ENCODE measurements at regions not wholly inside any gene's neighbourhood (a gene's known extent, or its start where the extent isn't known, plus 50 kb on each side); places are given as distances from the start of the nearest gene placed in this dataset.

DNA sequence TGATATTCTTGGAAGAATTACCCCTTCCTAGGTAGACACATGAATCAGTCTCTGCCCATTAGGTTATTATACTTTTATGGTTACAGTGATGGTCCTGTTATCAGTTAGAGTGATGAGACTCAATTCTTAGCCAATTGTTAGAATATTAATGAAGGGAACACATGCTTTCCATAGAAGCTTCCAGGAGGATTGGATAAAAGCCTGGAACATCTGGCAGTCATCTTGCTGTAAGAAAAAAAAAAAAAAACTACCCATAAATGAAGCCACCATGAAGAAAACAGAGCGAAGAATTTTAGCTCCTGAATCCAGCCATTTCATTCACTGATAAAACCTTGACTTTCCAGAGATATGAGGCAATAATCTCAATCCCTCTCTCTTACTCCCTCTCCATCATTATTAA lies 262.5 kb upstream of the GRIN3A start:
- no peak overlapping the region for H3K4me3 Mint-ChIP-seq
- H3K27me3 Mint-ChIP-seq, result no peaks in the 10 kb centered on the region
- WGBS (ENCODE audit: insufficient coverage), result 86% methylated on average over 1 of the region's 1 CpG
- no peaks in the 10 kb centered on the region for H3K36me3 ChIP-seq (ENCODE audit: control insufficient read depth in 2 of 2, extremely low read depth in 1 of 2, insufficient read depth in 1 of 2, low read length in 1 of 2)
- ChIA-PET POLR2A (no interaction called here), CTCF (no interaction called here)
- no peaks in the 10 kb centered on the region for H3K4me1 Mint-ChIP-seq
- H3K36me3 Mint-ChIP-seq, result no peaks in the 10 kb centered on the region
- no peak for DNase-seq
- no peaks in the 10 kb centered on the region for H3K27me3 ChIP-seq (replicated peaks in 1 of 2; ENCODE audit: control insufficient read depth in 2 of 2, extremely low read depth in 1 of 2, insufficient read depth in 2 of 2, low read length in 1 of 2)
- ATAC-seq (replicated peaks in 1 of 4), result no peak
- no peaks in the 10 kb centered on the region for H3K4me1 ChIP-seq (ENCODE audit: control insufficient read depth in 1 of 2, extremely low read depth in 1 of 2, insufficient read depth in 2 of 2, low read length in 2 of 2)
- H3K9me3 Mint-ChIP-seq, result peaks cover 0 to 6% (median 3%) of the 10 kb centered on the region in 3 donors
- H3K27ac ChIP-seq (ENCODE audit: low read length), result no peak overlapping the region
- H3K4me3 ChIP-seq (ENCODE audit: control insufficient read depth in 1 of 2, extremely low read depth in 1 of 2, low read length in 1 of 2), result no peak overlapping the region
- H3K9me3 ChIP-seq, result no peaks in the 10 kb centered on the region
- no peak overlapping the region for H3K27ac Mint-ChIP-seq

- H3K9me3 ChIP-seq, result no peaks in the 10 kb centered on the region
- H3K27ac ChIP-seq (ENCODE audit: low read length), result no peak overlapping the region
- Mint-ChIP-seq H3K9me3 (peaks cover 0 to 6% (median 3%) of the 10 kb centered on the region in 3 donors), H3K27me3 (no peaks in the 10 kb centered on the region), H3K27ac (no peak overlapping the region), H3K36me3 (no peaks in the 10 kb centered on the region), H3K4me1 (no peaks in the 10 kb centered on the region), H3K4me3 (no peak overlapping the region)
- H3K36me3 ChIP-seq (ENCODE audit: control insufficient read depth in 2 of 2, extremely low read depth in 1 of 2, insufficient read depth in 1 of 2, low read length in 1 of 2), result no peaks in the 10 kb centered on the region
- no peaks in the 10 kb centered on the region for H3K27me3 ChIP-seq (replicated peaks in 1 of 2; ENCODE audit: control insufficient read depth in 2 of 2, extremely low read depth in 1 of 2, insufficient read depth in 2 of 2, low read length in 1 of 2)
- H3K4me1 ChIP-seq (ENCODE audit: control insufficient read depth in 1 of 2, extremely low read depth in 1 of 2, insufficient read depth in 2 of 2, low read length in 2 of 2), result no peaks in the 10 kb centered on the region
- WGBS (ENCODE audit: insufficient coverage), result 100% methylated on average over 1 of the region's 1 CpG
- ATAC-seq (replicated peaks in 1 of 4) (no peak), DNase-seq (no peak)
- H3K4me3 ChIP-seq (ENCODE audit: control insufficient read depth in 1 of 2, extremely low read depth in 1 of 2, low read length in 1 of 2), result no peak overlapping the region
- ChIA-PET CTCF (no interaction called here), POLR2A (no interaction called here)
These were observed 261.0 kb upstream of the GRIN3A start for GRCh38 chr9:101999441-101999840.

DNA sequence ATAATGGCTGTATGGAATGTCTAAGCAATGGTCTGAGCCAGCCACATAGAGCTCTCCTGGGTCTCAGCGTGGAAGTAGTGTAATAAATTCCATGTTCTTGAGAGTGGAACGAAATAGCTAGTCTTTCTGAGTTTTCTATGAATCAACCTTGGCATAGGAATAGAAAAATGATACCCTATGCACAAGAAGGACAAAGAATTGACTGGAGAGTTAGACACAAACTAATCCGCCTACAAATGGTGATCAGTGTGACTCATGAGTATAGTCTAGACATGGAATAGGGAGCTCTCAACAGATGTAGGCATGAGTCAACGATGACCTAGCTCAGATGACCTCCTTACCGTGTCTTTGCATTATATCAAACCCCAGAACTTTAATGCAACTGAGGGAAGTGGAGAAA lies 256.8 kb upstream of the GRIN3A start:
- ChIA-PET POLR2A (no interaction called here), CTCF (no interaction called here)
- Histone ChIP-seq H3K27ac (ENCODE audit: low read length) (no peak overlapping the region), H3K27me3 (replicated peaks in 1 of 2; ENCODE audit: control insufficient read depth in 2 of 2, extremely low read depth in 1 of 2, insufficient read depth in 2 of 2, low read length in 1 of 2) (no peaks in the 10 kb centered on the region), H3K36me3 (ENCODE audit: control insufficient read depth in 2 of 2, extremely low read depth in 1 of 2, insufficient read depth in 1 of 2, low read length in 1 of 2) (no peaks in the 10 kb centered on the region), H3K4me1 (ENCODE audit: control insufficient read depth in 1 of 2, extremely low read depth in 1 of 2, insufficient read depth in 2 of 2, low read length in 2 of 2) (no peaks in the 10 kb centered on the region), H3K9me3 (no peaks in the 10 kb centered on the region), H3K4me3 (ENCODE audit: control insufficient read depth in 1 of 2, extremely low read depth in 1 of 2, low read length in 1 of 2) (no peak overlapping the region)
- WGBS (ENCODE audit: insufficient coverage), result no CpG with 5 or more reads among the region's 5 CpGs
- no peaks in the 10 kb centered on the region for H3K27me3 Mint-ChIP-seq
- H3K4me1 Mint-ChIP-seq, result no peaks in the 10 kb centered on the region
- ATAC-seq (replicated peaks in 1 of 4) (no peak), DNase-seq (no peak)
- no peaks in the 10 kb centered on the region for H3K36me3 Mint-ChIP-seq
- H3K9me3 Mint-ChIP-seq, result peaks cover 0 to 6% (median 0%) of the 10 kb centered on the region in 3 donors
- H3K27ac Mint-ChIP-seq, result no peak overlapping the region
- no peak overlapping the region for H3K4me3 Mint-ChIP-seq

- ChIA-PET POLR2A (no interaction called here), CTCF (no interaction called here)
- no peak for DNase-seq
- Mint-ChIP-seq H3K27ac (no peak overlapping the region), H3K4me3 (no peak overlapping the region), H3K4me1 (no peaks in the 10 kb centered on the region), H3K36me3 (no peaks in the 10 kb centered on the region), H3K27me3 (no peaks in the 10 kb centered on the region), H3K9me3 (peaks cover 0 to 6% (median 0%) of the 10 kb centered on the region in 3 donors)
- no peaks in the 10 kb centered on the region for H3K9me3 ChIP-seq
- H3K27me3 ChIP-seq (replicated peaks in 1 of 2; ENCODE audit: control insufficient read depth in 2 of 2, extremely low read depth in 1 of 2, insufficient read depth in 2 of 2, low read length in 1 of 2), result no peaks in the 10 kb centered on the region
- ATAC-seq (replicated peaks in 1 of 4), result no peak
- H3K4me1 ChIP-seq (ENCODE audit: control insufficient read depth in 1 of 2, extremely low read depth in 1 of 2, insufficient read depth in 2 of 2, low read length in 2 of 2), result no peaks in the 10 kb centered on the region
- no peak overlapping the region for H3K4me3 ChIP-seq (ENCODE audit: control insufficient read depth in 1 of 2, extremely low read depth in 1 of 2, low read length in 1 of 2)
- H3K27ac ChIP-seq (ENCODE audit: low read length), result no peak overlapping the region
- WGBS (ENCODE audit: insufficient coverage), result no CpG with 5 or more reads among the region's 1 CpG
- no peaks in the 10 kb centered on the region for H3K36me3 ChIP-seq (ENCODE audit: control insufficient read depth in 2 of 2, extremely low read depth in 1 of 2, insufficient read depth in 1 of 2, low read length in 1 of 2)
These were observed 255.3 kb upstream of the GRIN3A start for GRCh38 chr9:101993771-101994170.

- no peaks in the 10 kb centered on the region for H3K27me3 ChIP-seq (replicated peaks in 1 of 2; ENCODE audit: control insufficient read depth in 2 of 2, extremely low read depth in 1 of 2, insufficient read depth in 2 of 2, low read length in 1 of 2)
- ChIA-PET POLR2A (no interaction called here), CTCF (no interaction called here)
- no peaks in the 10 kb centered on the region for H3K9me3 ChIP-seq
- H3K36me3 Mint-ChIP-seq, result no peaks in the 10 kb centered on the region
- no peak overlapping the region for H3K4me3 ChIP-seq (ENCODE audit: control insufficient read depth in 1 of 2, extremely low read depth in 1 of 2, low read length in 1 of 2)
- no peaks in the 10 kb centered on the region for H3K9me3 Mint-ChIP-seq
- no peaks in the 10 kb centered on the region for H3K27me3 Mint-ChIP-seq
- no peak for ATAC-seq (replicated peaks in 1 of 4)
- H3K4me1 Mint-ChIP-seq, result no peaks in the 10 kb centered on the region
- no peaks in the 10 kb centered on the region for H3K4me1 ChIP-seq (ENCODE audit: control insufficient read depth in 1 of 2, extremely low read depth in 1 of 2, insufficient read depth in 2 of 2, low read length in 2 of 2)
- no peak for DNase-seq
- no peaks in the 10 kb centered on the region for H3K36me3 ChIP-seq (ENCODE audit: control insufficient read depth in 2 of 2, extremely low read depth in 1 of 2, insufficient read depth in 1 of 2, low read length in 1 of 2)
- no peak overlapping the region for H3K27ac Mint-ChIP-seq
- no peak overlapping the region for H3K4me3 Mint-ChIP-seq
- H3K27ac ChIP-seq (ENCODE audit: low read length), result no peak overlapping the region
These were observed 253.5 kb upstream of the GRIN3A start for GRCh38 chr9:101991926-101992325.

- no peaks in the 10 kb centered on the region for H3K9me3 ChIP-seq
- ATAC-seq (replicated peaks in 1 of 4) (no peak), DNase-seq (peak in 1 of 35 experiments; percentile 17)
- Mint-ChIP-seq H3K36me3 (no peaks in the 10 kb centered on the region), H3K4me1 (no peaks in the 10 kb centered on the region), H3K4me3 (no peak overlapping the region), H3K9me3 (no peaks in the 10 kb centered on the region), H3K27me3 (no peaks in the 10 kb centered on the region), H3K27ac (no peak overlapping the region)
- no peak overlapping the region for H3K4me3 ChIP-seq (ENCODE audit: control insufficient read depth in 1 of 2, extremely low read depth in 1 of 2, low read length in 1 of 2)
- ChIA-PET CTCF (interaction anchor here in 1 of 2 donors (0.5 to 0.6 kb wide), 2 partner anchors 301 to 528 kb away, joined by 3 to 5 read pairs; no protein-coding TSS in a partner anchor), POLR2A (no interaction called here)
- no CpG with 5 or more reads among the region's 2 CpGs for WGBS (ENCODE audit: insufficient coverage)
- no peak overlapping the region for H3K27ac ChIP-seq (ENCODE audit: low read length)
- no peaks in the 10 kb centered on the region for H3K27me3 ChIP-seq (replicated peaks in 1 of 2; ENCODE audit: control insufficient read depth in 2 of 2, extremely low read depth in 1 of 2, insufficient read depth in 2 of 2, low read length in 1 of 2)
- no peaks in the 10 kb centered on the region for H3K36me3 ChIP-seq (ENCODE audit: control insufficient read depth in 2 of 2, extremely low read depth in 1 of 2, insufficient read depth in 1 of 2, low read length in 1 of 2)
- no peaks in the 10 kb centered on the region for H3K4me1 ChIP-seq (ENCODE audit: control insufficient read depth in 1 of 2, extremely low read depth in 1 of 2, insufficient read depth in 2 of 2, low read length in 2 of 2)
These were observed 239.3 kb upstream of the GRIN3A start for GRCh38 chr9:101977614-101978210.

GRCh38 chr9:101970609-101971008 lies 232.2 kb upstream of the GRIN3A start:
- Mint-ChIP-seq H3K9me3 (no peaks in the 10 kb centered on the region), H3K27me3 (no peaks in the 10 kb centered on the region), H3K36me3 (no peaks in the 10 kb centered on the region), H3K27ac (no peak overlapping the region), H3K4me3 (no peak overlapping the region), H3K4me1 (no peaks in the 10 kb centered on the region)
- H3K27ac ChIP-seq (ENCODE audit: low read length), result no peak overlapping the region
- ATAC-seq (replicated peaks in 1 of 4) (no peak), DNase-seq (no peak)
- no peaks in the 10 kb centered on the region for H3K4me1 ChIP-seq (ENCODE audit: control insufficient read depth in 1 of 2, extremely low read depth in 1 of 2, insufficient read depth in 2 of 2, low read length in 2 of 2)
- ChIA-PET CTCF (no interaction called here), POLR2A (no interaction called here)
- no peaks in the 10 kb centered on the region for H3K27me3 ChIP-seq (replicated peaks in 1 of 2; ENCODE audit: control insufficient read depth in 2 of 2, extremely low read depth in 1 of 2, insufficient read depth in 2 of 2, low read length in 1 of 2)
- H3K4me3 ChIP-seq (ENCODE audit: control insufficient read depth in 1 of 2, extremely low read depth in 1 of 2, low read length in 1 of 2), result no peak overlapping the region
- H3K36me3 ChIP-seq (ENCODE audit: control insufficient read depth in 2 of 2, extremely low read depth in 1 of 2, insufficient read depth in 1 of 2, low read length in 1 of 2), result no peaks in the 10 kb centered on the region
- no peaks in the 10 kb centered on the region for H3K9me3 ChIP-seq
